Activated CD4-positive, alpha-beta T cell treated with anti-CD3 and anti-CD28 coated beads, Interleukin-2, Interleukin-6, amounts not matched to agents 100 ng/mL and 50 ng/mL, durations not matched to agents 16 hours and 8 hours (primary cell): ENCODE measurements at regions not wholly inside any gene's neighbourhood (a gene's known extent, or its start where the extent isn't known, plus 50 kb on each side); places are given as distances from the start of the nearest gene placed in this dataset.
A peak's percentile ranks its signal among the peaks of the same experiment; 100 is the strongest.

Experiments used
- DNase-seq: peaks from one replicate; pipeline ENCODE4 v3.0.0-alpha.2; 2020

DNA sequence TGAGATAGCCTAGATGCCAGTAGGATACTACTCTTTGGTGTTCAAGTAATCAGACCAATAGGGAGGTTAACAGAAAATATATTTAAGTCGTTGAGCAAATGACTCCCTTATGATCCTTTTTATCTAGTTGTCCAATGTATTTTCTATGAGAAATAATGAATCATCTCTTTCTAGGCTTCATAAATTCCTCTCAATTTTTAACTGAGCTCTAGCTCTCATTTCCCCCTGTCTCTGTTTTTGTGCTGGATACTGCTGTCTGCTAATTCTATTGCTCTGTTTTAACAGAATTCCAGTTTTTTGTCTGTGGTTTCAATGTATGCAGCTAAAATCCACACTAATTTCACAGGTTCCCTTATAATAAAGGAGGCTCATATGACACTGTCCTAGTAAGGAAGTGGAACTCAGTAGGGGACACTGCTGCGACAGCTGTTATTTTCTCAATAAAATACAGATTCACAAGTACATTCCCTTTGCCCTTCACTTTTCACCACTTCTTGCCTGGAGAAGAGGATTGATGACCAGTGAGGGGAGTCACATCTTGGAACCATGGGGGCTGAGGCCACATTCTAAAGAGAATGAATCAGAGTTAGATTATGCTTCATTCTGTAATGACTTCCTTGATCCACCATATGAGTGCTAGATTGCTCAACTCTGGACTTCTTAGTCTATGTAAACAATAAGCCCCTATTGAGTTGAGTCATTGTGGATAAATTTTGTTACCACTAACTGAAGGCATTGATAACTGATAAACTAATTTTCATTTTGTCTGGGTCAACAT is 558.7 kb upstream of the KCNMB2 start:
- peak; percentile 44 for DNase-seq

GRCh38 chr3:177978946-177979345 is 557.3 kb upstream of the KCNMB2 start:
- no peak for DNase-seq

GRCh38 chr3:177979703-177980102 is 556.5 kb upstream of the KCNMB2 start:
- DNase-seq: no peak

DNA sequence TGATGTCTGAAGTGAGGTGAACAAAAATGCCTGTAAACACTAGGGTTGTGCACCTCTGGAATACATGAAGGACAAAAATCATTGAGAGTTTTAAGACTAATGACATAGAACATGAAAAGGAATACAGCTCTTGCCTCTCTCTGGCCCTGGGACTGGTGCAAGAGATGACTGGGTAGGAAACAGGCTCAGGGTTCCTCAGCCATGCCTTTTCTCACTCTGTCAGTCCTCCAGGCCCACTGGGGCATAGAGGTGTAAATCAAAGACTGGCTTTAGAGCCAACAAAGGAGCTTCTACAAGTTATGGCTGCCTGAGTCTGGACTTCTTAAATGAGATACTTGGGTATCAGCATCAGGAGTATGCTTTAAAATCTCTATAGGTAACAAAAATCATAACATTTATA is 554.7 kb upstream of the KCNMB2 start:
- DNase-seq: no peak

GRCh38 chr3:177982034-177982433 is 554.2 kb upstream of the KCNMB2 start:
- DNase-seq: no peak

DNA sequence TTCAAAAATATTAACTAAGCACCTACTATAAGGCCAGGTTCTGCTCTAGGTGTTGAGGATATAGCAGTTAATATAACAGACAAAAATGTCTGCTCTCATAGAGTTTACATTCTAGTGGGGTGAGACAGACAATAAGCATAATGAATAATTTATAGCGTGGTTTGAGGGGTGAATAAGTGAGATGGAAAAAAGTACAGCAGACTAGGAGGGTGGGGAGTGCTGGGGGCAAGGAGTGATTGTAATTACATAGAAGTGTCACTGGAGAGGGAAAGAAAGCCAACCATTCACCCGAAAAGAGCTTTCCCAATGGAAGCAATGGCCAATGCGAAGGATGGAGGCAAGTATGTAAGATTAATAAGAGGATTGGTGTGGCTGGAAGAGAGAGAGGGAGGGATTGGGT is 552.9 kb upstream of the KCNMB2 start:
- DNase-seq: no peak

GRCh38 chr3:177992993-177993970 is 543.0 kb upstream of the KCNMB2 start:
- no peak for DNase-seq

GRCh38 chr3:177994976-177995375 is 541.3 kb upstream of the KCNMB2 start:
- DNase-seq: no peak

- DNase-seq: no peak
Observed at GRCh38 chr3:177995381-177996085, 540.7 kb upstream of the KCNMB2 start.

DNA sequence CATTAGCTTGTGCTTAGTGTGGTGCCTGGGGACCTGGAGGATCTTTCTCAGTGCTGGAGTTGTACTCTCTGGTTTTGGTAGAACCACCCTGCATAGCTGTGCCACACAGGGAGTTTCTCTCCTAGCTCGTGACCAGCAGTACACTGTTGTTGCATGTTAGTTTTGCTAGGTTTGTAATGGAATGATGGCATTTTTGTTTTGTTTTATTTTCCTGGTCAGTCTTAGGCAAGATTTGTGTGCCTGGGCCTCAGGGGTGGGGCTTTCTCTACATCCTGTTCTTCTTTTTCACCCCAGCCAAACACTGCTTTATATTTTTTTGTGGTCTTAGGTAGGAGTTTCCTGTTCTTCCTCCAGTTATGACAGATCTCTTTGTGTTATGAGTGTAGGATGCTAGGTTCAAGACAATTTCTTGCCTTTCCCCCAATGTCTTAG is 534.5 kb upstream of the KCNMB2 start:
- peak; percentile 75 for DNase-seq

DNA sequence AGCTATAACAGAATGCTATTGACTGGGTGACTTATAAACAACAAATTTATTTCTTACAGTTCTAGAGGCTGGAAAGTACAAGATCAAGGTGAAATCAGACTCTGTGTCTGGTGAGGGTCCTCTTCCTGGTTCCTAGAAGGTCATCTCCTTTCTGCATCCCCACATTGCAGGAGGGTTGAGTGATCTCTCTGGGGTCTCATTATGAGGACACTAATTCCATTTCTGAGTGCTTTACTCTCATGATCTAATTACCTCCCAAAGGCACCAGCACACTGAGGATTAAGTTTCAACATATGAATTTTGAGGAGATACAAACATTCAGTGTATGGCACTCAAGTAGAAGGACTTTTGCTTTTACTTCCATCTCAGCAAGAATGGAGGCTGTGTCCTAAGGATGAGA is 534.1 kb upstream of the KCNMB2 start:
- peak; percentile 6 for DNase-seq

GRCh38 chr3:178003756-178004155 is 532.5 kb upstream of the KCNMB2 start:
- DNase-seq: no peak

GRCh38 chr3:178005961-178006360 is 530.3 kb upstream of the KCNMB2 start:
- DNase-seq: no peak

DNA sequence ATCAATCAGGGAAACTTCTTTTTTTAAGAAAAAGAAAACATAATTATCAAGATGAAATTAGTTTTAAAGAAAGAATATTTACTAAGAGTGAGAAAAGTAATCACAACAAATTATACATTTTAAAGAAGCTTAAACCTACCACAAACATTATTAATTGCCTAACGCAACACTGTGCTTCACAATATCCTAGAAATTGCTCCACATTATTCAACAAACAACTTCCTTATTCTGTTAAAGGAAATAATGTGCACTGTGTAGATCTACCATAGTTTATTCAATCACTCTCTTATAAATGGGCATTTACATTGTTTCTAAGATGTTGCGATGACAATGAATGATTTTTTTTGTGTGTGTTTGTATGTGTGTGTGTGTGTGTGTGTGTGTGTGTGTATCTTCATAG is 525.9 kb upstream of the KCNMB2 start:
- DNase-seq: no peak

- DNase-seq: no peak
Observed at GRCh38 chr3:178019645-178020044, 516.6 kb upstream of the KCNMB2 start.

- DNase-seq: no peak
Observed at GRCh38 chr3:178022599-178022998, 513.6 kb upstream of the KCNMB2 start.

DNA sequence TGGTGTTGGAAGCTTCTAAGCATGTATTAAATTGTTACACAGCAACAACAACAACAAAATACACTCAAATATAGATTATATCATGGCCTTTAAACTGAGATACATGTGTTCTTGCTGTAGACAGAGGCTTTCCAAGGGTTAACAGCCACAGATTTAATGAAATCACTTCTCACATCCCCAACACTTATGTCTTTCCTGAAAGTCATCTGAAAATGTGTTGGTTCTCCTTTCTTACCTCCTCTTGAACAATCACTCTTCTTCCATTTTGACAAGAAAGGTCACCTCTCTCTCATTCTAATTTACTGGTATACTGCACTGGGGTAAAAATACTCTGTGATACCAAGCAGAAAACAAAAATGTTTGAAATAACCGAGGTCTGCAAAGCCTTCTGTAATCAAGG is 507.3 kb upstream of the KCNMB2 start:
- no peak for DNase-seq

- no peak for DNase-seq
Observed at GRCh38 chr3:178036451-178037144, 499.6 kb upstream of the KCNMB2 start.

DNA sequence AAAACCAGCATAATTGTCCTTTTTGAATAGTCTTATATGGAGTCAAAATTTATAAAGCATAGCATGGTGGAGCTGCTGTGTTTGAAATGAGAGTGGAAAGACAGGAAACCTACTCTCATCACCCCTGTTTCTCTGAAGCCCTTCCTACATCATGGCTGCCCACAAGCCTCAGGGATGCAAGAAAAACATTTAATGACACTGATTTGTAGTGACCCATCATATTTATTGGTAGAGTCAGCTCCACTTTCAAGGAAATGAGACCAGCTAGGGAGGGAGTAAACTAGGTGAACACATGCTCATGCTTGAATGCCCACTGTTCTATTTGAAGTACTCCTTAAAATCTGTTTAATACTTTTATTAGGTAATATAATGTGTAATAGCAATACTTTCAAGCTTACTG is 494.3 kb upstream of the KCNMB2 start:
- DNase-seq: no peak

GRCh38 chr3:178042376-178042775 is 493.9 kb upstream of the KCNMB2 start:
- no peak for DNase-seq

DNA sequence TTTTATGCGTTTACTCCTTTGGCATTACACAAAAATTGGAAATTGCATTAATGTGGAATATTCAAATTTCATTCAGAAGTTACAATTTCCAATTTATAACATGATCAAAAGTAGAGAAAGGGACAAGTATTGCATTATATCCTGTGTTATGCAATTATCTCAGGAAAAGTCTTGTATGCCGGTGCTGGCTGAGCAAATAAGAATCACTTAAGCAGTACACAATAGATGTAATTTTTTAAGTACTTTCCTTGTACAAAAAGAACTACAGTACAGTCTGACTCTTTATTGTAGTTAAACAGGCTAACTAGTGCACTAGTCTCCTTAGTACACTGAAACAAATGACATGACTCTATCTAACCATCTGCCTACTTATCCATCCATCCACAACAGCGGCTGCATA is 493.2 kb upstream of the KCNMB2 start:
- no peak for DNase-seq

DNA sequence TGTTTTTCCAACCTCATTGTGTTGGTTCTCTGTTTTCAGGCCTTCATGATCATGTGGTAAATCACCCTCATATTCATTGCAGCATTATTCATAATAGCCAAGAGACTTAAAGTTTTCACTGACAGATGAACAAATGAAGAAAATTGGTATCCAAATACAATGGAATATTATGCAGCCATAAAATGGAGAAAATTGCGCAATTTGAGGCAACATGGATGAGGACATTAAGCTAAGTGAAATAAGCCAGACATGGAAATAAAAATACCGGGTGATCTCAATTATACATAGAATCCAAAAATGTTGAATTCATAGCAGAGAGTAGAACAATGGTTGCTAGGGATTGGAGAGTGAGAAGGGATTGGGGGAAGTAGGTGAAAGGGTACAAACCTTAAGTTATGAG is 491.9 kb upstream of the KCNMB2 start:
- no peak for DNase-seq

- no peak for DNase-seq
Observed at GRCh38 chr3:178047496-178047895, 488.7 kb upstream of the KCNMB2 start.
